WTC11 (cell line): ENCODE measurements at regions not wholly inside any gene's neighbourhood (a gene's known extent, or its start where the extent isn't known, plus 50 kb on each side); places are given as distances from the start of the nearest gene placed in this dataset.

Experiments
- ATAC-seq: fragments of 200-7000 bp; cut with Tn5 transposase; 2 replicates; pipeline ENCODE4 v1.10.0; 2021; ENCODE audit warnings: mild to moderate bottlenecking, moderate library complexity
- CTCF ChIA-PET: fragments of 300-600 bp; sonication (Branson Sonifier 250); formaldehyde crosslinking; loops from one replicate; lab custom pipeline; 2021; ENCODE audit warnings: antibody characterized with exemption; lab: Charles Lee
- POLR2A ChIA-PET: fragments of 350-600 bp; sonication (Branson Sonifier 250); formaldehyde crosslinking; loops from one replicate; lab custom pipeline; 2021; ENCODE audit warnings: antibody characterized with exemption; lab: Charles Lee
- DNase-seq: peaks from one replicate; pipeline ENCODE4 v3.0.0; 2021; ENCODE audit warnings: low spot score
- H3K27ac Mint-ChIP-seq: 2 replicates; pipeline ENCODE4 v1.8.0; 2021; ENCODE audit warnings: mixed read lengths
- H3K27me3 Mint-ChIP-seq: 2 replicates; pipeline ENCODE4 v1.8.0; 2021; ENCODE audit warnings: low read depth, mild to moderate bottlenecking, moderate library complexity, mixed read lengths
- H3K36me3 Mint-ChIP-seq: 2 replicates; pipeline ENCODE4 v1.8.0; 2021; ENCODE audit warnings: mixed read lengths
- H3K4me1 Mint-ChIP-seq: 2 replicates; pipeline ENCODE4 v1.8.0; 2022; ENCODE audit warnings: mixed read lengths
- H3K4me3 Mint-ChIP-seq: 2 replicates; pipeline ENCODE4 v1.8.0; 2021; ENCODE audit warnings: mild to moderate bottlenecking, moderate library complexity, mixed read lengths
- H3K9me3 Mint-ChIP-seq: 2 replicates; pipeline ENCODE4 v1.8.0; 2021; ENCODE audit warnings: mixed read lengths
- CREB1 ChIP-seq: sonication (generic); formaldehyde crosslinking; IDR thresholded peaks from 2 replicates; pipeline ENCODE4 v1.8.0; 2023; ENCODE audit warnings: mild to moderate bottlenecking, missing genetic modification reagents
- ETV6 ChIP-seq: sonication (generic); formaldehyde crosslinking; IDR thresholded peaks from 2 replicates; pipeline ENCODE4 v1.8.1; 2022; ENCODE audit warnings: mild to moderate bottlenecking, missing genetic modification reagents
- FOXP4 ChIP-seq: sonication (generic); formaldehyde crosslinking; IDR thresholded peaks from 2 replicates; pipeline ENCODE4 v1.8.0; 2022; ENCODE audit warnings: mild to moderate bottlenecking, missing genetic modification reagents
- GABPB1 ChIP-seq: sonication (generic); formaldehyde crosslinking; IDR thresholded peaks from 2 replicates; pipeline ENCODE4 v1.8.1; 2023; ENCODE audit warnings: mild to moderate bottlenecking, missing genetic modification reagents
- NFATC4 ChIP-seq: fragments of 250-450 bp; sonication (Bioruptor Pico); IDR thresholded peaks from 2 replicates; pipeline ENCODE4 v1.9.0; 2021; ENCODE audit warnings: mild to moderate bottlenecking
- NFE2L1 ChIP-seq: sonication (generic); formaldehyde crosslinking; IDR thresholded peaks from 2 replicates; pipeline ENCODE4 v1.8.1; 2023; ENCODE audit warnings: missing genetic modification reagents
- NFYB ChIP-seq: sonication (generic); formaldehyde crosslinking; conservative IDR thresholded peaks from 2 replicates; pipeline ENCODE4 v1.8.0; 2022; ENCODE audit warnings: low read depth, missing genetic modification reagents
- NR2C2 ChIP-seq: sonication (generic); formaldehyde crosslinking; IDR thresholded peaks from 2 replicates; pipeline ENCODE4 v1.8.0; 2022; ENCODE audit warnings: mild to moderate bottlenecking, missing genetic modification reagents
- NR3C1 ChIP-seq: sonication (generic); formaldehyde crosslinking; conservative IDR thresholded peaks from 2 replicates; pipeline ENCODE4 v1.8.1; 2023; ENCODE audit warnings: low read depth, mild to moderate bottlenecking, missing genetic modification reagents
- RORB ChIP-seq: fragments of 250-450 bp; sonication (Bioruptor Pico); IDR thresholded peaks from 2 replicates; pipeline ENCODE4 v1.9.0; 2021; ENCODE audit warnings: mild to moderate bottlenecking
- SMAD3 ChIP-seq: sonication (generic); formaldehyde crosslinking; IDR thresholded peaks from 2 replicates; pipeline ENCODE4 v1.8.0; 2022; ENCODE audit warnings: missing genetic modification reagents, mild to moderate bottlenecking, borderline replicate concordance
- ZBTB43 ChIP-seq: sonication (generic); formaldehyde crosslinking; IDR thresholded peaks from 2 replicates; pipeline ENCODE4 v1.8.1; 2023; ENCODE audit warnings: mild to moderate bottlenecking, missing genetic modification reagents
- ZNF219 ChIP-seq: sonication (generic); formaldehyde crosslinking; IDR thresholded peaks from 2 replicates; pipeline ENCODE4 v1.8.0; 2023; ENCODE audit warnings: missing genetic modification reagents, mild to moderate bottlenecking, borderline replicate concordance
- ZNF263 ChIP-seq: sonication (generic); formaldehyde crosslinking; IDR thresholded peaks from 2 replicates; pipeline ENCODE4 v1.8.1; 2022; ENCODE audit warnings: low read depth, mild to moderate bottlenecking, moderate library complexity, missing genetic modification reagents
- ZNF512 ChIP-seq: sonication (generic); formaldehyde crosslinking; IDR thresholded peaks from 2 replicates; pipeline ENCODE4 v1.8.1; 2022; ENCODE audit warnings: missing genetic modification reagents, borderline replicate concordance
- ZNF671 ChIP-seq: fragments of 250-450 bp; sonication (Bioruptor Pico); IDR thresholded peaks from 2 replicates; pipeline ENCODE4 v1.8.0; 2021; ENCODE audit warnings: mild to moderate bottlenecking
- ZSCAN18 ChIP-seq: fragments of 250-450 bp; sonication (Bioruptor Pico); IDR thresholded peaks from 2 replicates; pipeline ENCODE4 v2.1.2; 2022; ENCODE audit warnings: mild to moderate bottlenecking, moderate library complexity

DNA sequence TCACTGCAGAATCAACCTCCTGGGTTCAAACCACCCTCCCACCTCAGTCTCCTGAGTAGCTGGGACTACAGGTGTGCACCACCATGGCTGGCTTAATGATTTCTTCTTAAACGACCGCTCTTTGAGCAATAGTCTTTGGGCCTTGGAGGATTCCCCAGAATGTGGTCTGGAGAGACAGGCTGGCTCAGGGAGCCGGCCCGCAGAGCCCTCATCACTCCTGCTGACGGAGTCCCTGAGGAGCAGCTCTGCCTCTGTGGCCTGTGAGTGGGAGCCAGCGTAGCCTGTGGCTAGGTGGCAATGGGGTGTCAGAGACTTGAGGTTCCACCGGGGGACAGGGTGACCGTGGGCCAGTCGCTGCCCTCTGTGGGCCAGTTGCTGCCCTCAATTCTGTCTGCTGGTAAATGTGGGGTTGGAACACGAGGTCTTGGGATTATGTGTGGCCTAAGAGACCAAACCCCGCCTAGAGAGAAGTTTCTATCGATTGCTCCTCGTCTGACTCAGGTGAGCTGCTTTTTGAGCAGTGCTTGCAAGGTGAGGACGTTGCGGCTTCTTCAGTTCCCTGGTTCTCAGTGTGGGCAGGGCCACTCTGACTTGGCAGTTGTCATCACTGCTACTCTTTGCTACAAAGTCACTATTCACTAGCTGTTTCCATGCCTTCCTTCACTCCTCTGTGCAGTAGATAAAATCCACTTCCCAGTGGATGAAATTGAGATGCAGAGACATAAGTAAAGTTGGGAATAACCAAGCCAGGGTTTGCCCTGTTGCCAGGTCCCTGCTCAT lies 124.8 kb upstream of the NECTIN1 start (continued):
- TF ChIP-seq ZBTB43 (no peak), NR2C2 (CRISPR knock-in tag) (no peak)

DNA sequence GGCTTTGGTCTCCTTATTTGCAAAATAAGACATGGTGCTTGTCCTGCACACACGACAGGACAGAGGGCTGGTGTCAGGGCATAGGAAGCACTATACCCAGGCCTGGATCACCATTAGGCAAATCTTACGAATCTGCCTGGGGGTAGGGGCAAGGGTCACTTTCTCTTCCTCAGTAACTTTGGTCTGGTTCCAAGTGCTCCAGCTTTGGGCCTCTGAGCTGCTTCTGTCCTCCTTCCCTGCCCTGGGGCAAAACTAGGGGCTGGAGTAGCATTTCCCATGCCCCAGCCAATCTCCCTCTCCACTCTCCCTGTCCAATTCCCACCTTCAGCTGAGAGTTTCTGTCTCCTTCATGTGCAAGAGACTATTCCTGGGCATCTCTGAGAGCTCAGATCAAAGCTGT lies 123.7 kb upstream of the NECTIN1 start:
- Mint-ChIP-seq H3K27me3 (peaks cover 9% of the 10 kb centered on the region), H3K27ac (no peak overlapping the region), H3K4me3 (no peak overlapping the region), H3K36me3 (no peaks in the 10 kb centered on the region), H3K4me1 (peaks cover 6% of the 10 kb centered on the region), H3K9me3 (no peaks in the 10 kb centered on the region)
- ATAC-seq (no peak), DNase-seq (no peak)
- ChIA-PET CTCF (interaction anchor here (0.9 to 1.6 kb wide), 2 partner anchors 151 to 256 kb away, joined by 3 to 5 read pairs; no protein-coding TSS in a partner anchor), POLR2A (no interaction called here)
- TF ChIP-seq ZSCAN18 (CRISPR knock-in tag) = no peak
- no peak for TF ChIP-seq CREB1 (CRISPR knock-in tag)
- TF ChIP-seq RORB (CRISPR knock-in tag) = no peak
- TF ChIP-seq NFATC4 (CRISPR knock-in tag) = no peak
- no peak for TF ChIP-seq ZNF671 (CRISPR knock-in tag)
- no peak for TF ChIP-seq SMAD3 (CRISPR knock-in tag)
- TF ChIP-seq GABPB1 = no peak
- no peak for TF ChIP-seq ZNF512 (CRISPR knock-in tag)

GRCh38 chr11:119850822-119851409 lies 121.9 kb upstream of the NECTIN1 start:
- ChIA-PET CTCF (no interaction called here), POLR2A (no interaction called here)
- peaks cover 3% of the 10 kb centered on the region; the same call in 1 of the 2 replicates for H3K27me3 Mint-ChIP-seq

More at GRCh38 chr11:119850822-119851409, 121.9 kb upstream of the NECTIN1 start:
- Mint-ChIP-seq H3K9me3 (peaks cover 8% of the 10 kb centered on the region), H3K36me3 (no peaks in the 10 kb centered on the region), H3K4me3 (no peak overlapping the region), H3K27ac (no peak overlapping the region)
- ATAC-seq = no peak
- TF ChIP-seq CREB1 (CRISPR knock-in tag) (no peak), ZNF219 (no peak), NR3C1 (CRISPR knock-in tag) (no peak), FOXP4 (CRISPR knock-in tag) (no peak), NFE2L1 (CRISPR knock-in tag) (no peak), ETV6 (CRISPR knock-in tag) (no peak), ZNF512 (CRISPR knock-in tag) (no peak), ZNF263 (CRISPR knock-in tag) (no peak), NFYB (CRISPR knock-in tag) (no peak)
- TF ChIP-seq, all 79 proteins: peak for 0
- H3K4me1 Mint-ChIP-seq = peaks cover 6% of the 10 kb centered on the region
- no peak for DNase-seq
